ENCODE measurements at regions not wholly inside any gene's neighbourhood (a gene's known extent, or its start where the extent isn't known, plus 50 kb on each side); places are given as distances from the start of the nearest gene placed in this dataset.
"Not testable (repeated sequence)": the region's sequence is repeated elsewhere in the genome, so short reads cannot be mapped to it uniquely, and the experiment has no call there.

DNA sequence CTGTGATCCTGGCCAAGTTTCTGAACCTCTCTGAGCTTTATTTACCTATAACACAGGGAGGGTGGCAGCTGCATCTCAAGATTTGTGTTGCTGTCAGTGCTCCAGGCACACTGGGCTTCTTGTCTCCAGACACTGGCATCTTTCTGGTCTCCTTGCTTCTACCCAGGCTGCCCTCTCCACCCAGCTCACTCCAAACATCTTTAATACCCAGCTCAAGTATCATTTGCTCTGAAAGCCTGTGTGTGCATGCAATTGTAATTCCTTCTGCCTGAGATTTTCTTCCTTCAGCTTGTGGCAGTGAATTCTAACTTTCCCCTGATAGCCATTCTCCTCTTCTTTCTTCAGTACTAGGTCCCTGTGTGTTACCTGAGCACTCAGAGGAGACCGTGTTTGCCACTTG is 50.7 kb upstream of the USP7 start:
- ChIA-PET POLR2A (no interaction called here), CTCF (interaction anchor here (1.1 to 1.2 kb wide), 2 partner anchors 108 to 121 kb away, joined by 3 read pairs; no protein-coding TSS in a partner anchor)

- POLR2A ChIA-PET, result no interaction called here
- CTCF ChIA-PET, result interaction anchor here (1.2 kb wide), 1 partner anchor 120 kb away, joined by 3 read pairs; no protein-coding TSS in a partner anchor
Measured at GRCh38 chr16:9015489-9015888, 51.8 kb upstream of the USP7 start.

- CTCF ChIA-PET, result interaction anchor here (0.7 kb wide), 1 partner anchor 30 kb away, joined by 4 read pairs; no protein-coding TSS in a partner anchor
Measured at GRCh38 chr16:9016005-9016404, 52.3 kb upstream of the USP7 start.

DNA sequence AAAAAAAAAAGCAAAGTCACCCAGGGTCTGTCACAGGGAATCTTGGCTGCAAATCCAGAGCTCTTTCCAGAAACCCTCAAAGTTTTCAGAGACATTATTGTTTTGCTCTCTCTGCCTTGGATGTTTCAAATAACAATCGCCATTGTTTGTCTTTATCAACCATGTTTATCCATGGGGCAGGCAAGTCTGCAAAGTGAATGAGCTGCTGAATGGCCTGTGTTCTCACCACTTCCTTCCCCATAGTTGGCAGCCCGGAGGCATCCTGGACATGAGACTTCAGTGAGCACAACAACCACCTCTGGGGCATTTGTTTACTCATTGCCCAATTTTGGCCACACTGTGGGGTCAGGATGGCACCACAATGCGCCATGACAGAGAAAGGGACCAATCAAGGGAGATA is 53.1 kb upstream of the USP7 start:
- ChIA-PET CTCF (interaction anchor here (0.7 kb wide), 1 partner anchor 29 kb away, joined by 4 read pairs; no protein-coding TSS in a partner anchor), POLR2A (no interaction called here)

More at GRCh38 chr16:9016005-9016404, 52.3 kb upstream of the USP7 start:
- POLR2A ChIA-PET, result not testable (repeated sequence)

- ChIA-PET POLR2A (no interaction called here), CTCF (no interaction called here)
Measured at GRCh38 chr16:9027070-9027799, 63.5 kb upstream of the USP7 start.

DNA sequence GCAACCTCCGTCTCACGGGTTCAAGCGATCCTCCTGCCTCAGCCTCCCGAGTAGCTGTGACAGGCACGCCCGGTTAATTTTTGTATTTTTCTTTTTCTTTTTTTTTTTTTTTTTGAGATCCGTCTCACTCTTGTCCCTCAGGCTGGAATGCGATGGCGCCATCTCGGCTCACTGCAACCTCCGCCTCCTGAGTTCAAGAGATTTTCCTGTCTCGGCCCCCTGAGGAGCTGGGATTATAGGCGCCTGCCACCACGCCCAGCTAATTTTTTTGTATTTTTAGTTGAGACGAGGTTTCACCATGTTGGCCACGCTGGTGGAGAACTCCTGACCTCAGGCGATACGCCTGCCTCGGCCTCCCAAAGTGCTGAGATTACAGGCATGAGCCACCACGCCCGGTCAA is 63.0 kb upstream of the HAPSTR1 start:
- CTCF ChIA-PET, result interaction anchor here (0.6 kb wide), 2 partner anchors 93 to 144 kb away, joined by 3 read pairs; no protein-coding TSS in a partner anchor
- POLR2A ChIA-PET, result not testable (repeated sequence)

GRCh38 chr16:9031107-9031506 is 60.3 kb upstream of the HAPSTR1 start:
- CTCF ChIA-PET, result no interaction called here

GRCh38 chr16:9033125-9033830 is 58.2 kb upstream of the HAPSTR1 start:
- ChIA-PET POLR2A (interaction anchor here (1.7 kb wide), 1 partner anchor 58 kb away, joined by 4 read pairs; the partner anchor contains the start of gene HAPSTR1), CTCF (interaction anchor here (0.6 to 1.9 kb wide), 5 partner anchors 10 to 140 kb away, joined by 3 to 8 read pairs (median 3); no protein-coding TSS in a partner anchor)

More at GRCh38 chr16:9031107-9031506, 60.3 kb upstream of the HAPSTR1 start:
- POLR2A ChIA-PET, result no interaction called here

GRCh38 chr16:9034056-9034455 is 57.4 kb upstream of the HAPSTR1 start:
- POLR2A ChIA-PET, result interaction anchor here (1.7 kb wide), 1 partner anchor 57 kb away, joined by 4 read pairs; the partner anchor contains the start of gene HAPSTR1
- CTCF ChIA-PET, result interaction anchor here (1.2 to 1.9 kb wide), 3 partner anchors 9 to 101 kb away, joined by 3 to 8 read pairs (median 6); no protein-coding TSS in a partner anchor

DNA sequence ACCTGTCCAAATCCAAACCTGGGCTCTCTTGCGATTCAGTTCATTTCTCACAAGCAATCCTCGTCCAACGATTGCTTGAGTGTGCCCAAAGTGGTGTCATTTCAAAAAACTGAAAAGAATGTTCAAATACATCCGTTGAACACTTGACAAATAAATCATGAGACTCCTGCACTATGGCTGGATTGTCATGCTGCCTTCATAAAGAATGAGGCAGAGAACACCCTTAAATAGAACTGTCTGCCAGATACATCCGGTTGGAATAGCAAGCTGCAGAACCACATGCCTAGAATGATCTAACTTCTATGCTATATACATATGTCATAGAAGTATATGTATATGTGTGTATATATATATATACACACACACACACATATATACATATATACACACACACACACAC is 55.4 kb upstream of the HAPSTR1 start:
- CTCF ChIA-PET, result no interaction called here
- POLR2A ChIA-PET, result no interaction called here

DNA sequence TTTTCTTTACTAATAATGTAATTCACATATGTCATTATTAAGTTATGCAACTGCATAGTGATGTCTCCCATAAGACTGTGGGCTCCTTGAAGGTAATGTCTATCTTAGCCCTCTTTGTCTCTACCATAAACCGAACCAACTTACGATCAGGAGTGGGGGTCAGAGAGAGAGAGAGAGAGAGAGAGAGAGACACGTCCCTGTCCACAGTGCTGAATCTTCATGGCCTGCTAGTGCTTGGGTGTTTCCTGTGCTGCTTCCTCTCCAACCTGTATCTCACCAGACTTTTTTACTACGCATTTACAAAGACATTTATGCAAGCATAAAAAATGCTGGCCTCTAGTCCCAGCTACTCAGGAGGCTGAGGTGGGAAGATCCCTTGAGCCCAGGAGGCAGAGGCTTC is 52.2 kb upstream of the HAPSTR1 start:
- CTCF ChIA-PET, result no interaction called here
- POLR2A ChIA-PET, result no interaction called here

GRCh38 chr16:9040800-9041412 is 50.5 kb upstream of the HAPSTR1 start:
- CTCF ChIA-PET, result no interaction called here

More at GRCh38 chr16:9040800-9041412, 50.5 kb upstream of the HAPSTR1 start:
- POLR2A ChIA-PET, result no interaction called here

All from activated CD8-positive, alpha-beta memory T cell treated with anti-CD3 and anti-CD28 coated beads for 36 hours (primary cell).